Sciatic nerve (tissue), 2 donors: ENCODE measurements at regions not wholly inside any gene's neighbourhood (a gene's known extent, or its start where the extent isn't known, plus 50 kb on each side); places are given as distances from the start of the nearest gene placed in this dataset.
A peak's percentile ranks its signal among the peaks of the same experiment; 100 is the strongest.

ENCODE experiments used
- ATAC-seq: fragments of 200-7000 bp; cut with Tn5 transposase; one replicate; pipeline ENCODE4 v1.9.1; 2020; ENCODE audit warnings: mild to moderate bottlenecking, moderate library complexity
- DNase-seq: peaks from one replicate; pipeline ENCODE4 v3.0.0-alpha.2; 2020; ENCODE audit warnings: low spot score
- intact Hi-C: fragments of 100-400 bp; cut with DNase I; formaldehyde crosslinking; loops from one replicate; pipeline ENCODE4 v1.14.2; 2022
- donor health status: DM: no; HTN: no; CAD: no.
- donor health status: DM: no; HTN: no; CAD: no.

GRCh38 chr1:83775977-83776603, 222.8 kb downstream of the TTLL7 start:
- intact Hi-C loops, result no loop called here
- no peak for DNase-seq
- no peak for ATAC-seq

- DNase-seq (no peak), ATAC-seq (no peak)
- intact Hi-C loops, result no loop called here
Observed at GRCh38 chr1:83773059-83773458, 225.9 kb downstream of the TTLL7 start.

- intact Hi-C loops, result no loop called here
- ATAC-seq (no peak), DNase-seq (no peak)
Observed at GRCh38 chr1:83770319-83770661, 228.6 kb downstream of the TTLL7 start.

- intact Hi-C loops, result no loop called here
- no peak for DNase-seq
Observed at GRCh38 chr1:83769594-83770318, 229.2 kb downstream of the TTLL7 start.

GRCh38 chr1:83769072-83769471, 229.9 kb downstream of the TTLL7 start:
- DNase-seq (no peak), ATAC-seq (no peak)
- intact Hi-C loops, result no loop called here

More at GRCh38 chr1:83769594-83770318, 229.2 kb downstream of the TTLL7 start:
- no peak for ATAC-seq

GRCh38 chr1:83766241-83766691, 232.7 kb downstream of the TTLL7 start:
- ATAC-seq (no peak), DNase-seq (no peak)
- intact Hi-C loops, result no loop called here

GRCh38 chr1:83765125-83765524, 233.8 kb downstream of the TTLL7 start:
- intact Hi-C loops, result no loop called here
- ATAC-seq (no peak), DNase-seq (no peak)

- DNase-seq (no peak), ATAC-seq (no peak)
- intact Hi-C loops, result no loop called here
Observed at GRCh38 chr1:83764209-83764608, 234.7 kb downstream of the TTLL7 start.

GRCh38 chr1:83763361-83764095, 235.4 kb downstream of the TTLL7 start:
- intact Hi-C loops, result no loop called here
- no peak for DNase-seq
- no peak for ATAC-seq

- no peak for ATAC-seq
- intact Hi-C loops, result no loop called here
Observed at GRCh38 chr1:83762416-83762815, 236.5 kb downstream of the TTLL7 start.

GRCh38 chr1:83762039-83762365, 236.9 kb downstream of the TTLL7 start:
- DNase-seq (no peak), ATAC-seq (peak; percentile 59)
- intact Hi-C loops, result no loop called here

More at GRCh38 chr1:83762416-83762815, 236.5 kb downstream of the TTLL7 start:
- DNase-seq, result no peak

GRCh38 chr1:83761167-83762038, 237.5 kb downstream of the TTLL7 start:
- intact Hi-C loops, result no loop called here
- ATAC-seq (peak; percentile 32), DNase-seq (no peak)

GRCh38 chr1:83760226-83761021, 238.5 kb downstream of the TTLL7 start:
- intact Hi-C loops, result no loop called here
- ATAC-seq, result no peak
- DNase-seq, result no peak

GRCh38 chr1:83756984-83757717, 241.8 kb downstream of the TTLL7 start:
- DNase-seq (no peak), ATAC-seq (peak; percentile 20)
- intact Hi-C loops, result no loop called here

GRCh38 chr1:83751602-83752001, 247.3 kb downstream of the TTLL7 start:
- no peak for ATAC-seq
- intact Hi-C loops, result no loop called here
- DNase-seq, result no peak

GRCh38 chr1:83750201-83750600, 248.7 kb downstream of the TTLL7 start:
- no peak for ATAC-seq
- intact Hi-C loops, result no loop called here
- DNase-seq, result no peak

- DNase-seq (no peak), ATAC-seq (no peak)
- intact Hi-C loops, result no loop called here
Observed at GRCh38 chr1:83747853-83748482, 251.0 kb downstream of the TTLL7 start.

GRCh38 chr1:83746234-83746633, 252.7 kb downstream of the TTLL7 start:
- no peak for DNase-seq
- ATAC-seq, result no peak
- intact Hi-C loops, result no loop called here
